ENCODE measurements at regions not wholly inside any gene's neighbourhood (a gene's known extent, or its start where the extent isn't known, plus 50 kb on each side); places are given as distances from the start of the nearest gene placed in this dataset.

- TF ChIP-seq USF2 (IDR thresholded peaks at IDR 0.05) (no peak), HES2 (IDR thresholded peaks at IDR 0.05) (peak; percentile 76), PHF8 (IDR thresholded peaks at IDR 0.05; ENCODE audit: borderline replicate concordance, low read depth) (no peak), EHMT2 (IDR thresholded peaks at IDR 0.05; ENCODE audit: low read depth) (no peak), ZNF302 (CRISPR knock-in tag; IDR thresholded peaks at IDR 0.05) (no peak), ZFP36 (IDR thresholded peaks at IDR 0.05; ENCODE audit: borderline replicate concordance, partially characterized antibody) (no peak), EP300 (IDR thresholded peaks at IDR 0.05) (peak; percentile 96 to 97; a peak in 4 of 5 replicates), SMC3 (IDR thresholded peaks at IDR 0.05) (peak; percentile 74), FOXS1 (CRISPR knock-in tag; IDR thresholded peaks at IDR 0.05) (no peak), TP53 (CRISPR knock-in tag; IDR thresholded peaks at IDR 0.05) (no peak), ELK1 (IDR thresholded peaks at IDR 0.05; ENCODE audit: low read depth, low read length) (no peak), RAD21 (conservative IDR thresholded peaks at IDR 0.05 in 1 of 2, IDR thresholded peaks at IDR 0.05 in 1 of 2) (peak; percentile 67 to 83), JUN (IDR thresholded peaks at IDR 0.05) (peak; percentile 97 to 98), HOXB13 (CRISPR knock-in tag; IDR thresholded peaks at IDR 0.05; ENCODE audit: low read depth) (no peak), BHLHE40 (IDR thresholded peaks at IDR 0.05; ENCODE audit: low read depth, low read length) (no peak), KDM5A (IDR thresholded peaks at IDR 0.05) (no peak), ESRRA (IDR thresholded peaks at IDR 0.05; ENCODE audit: borderline replicate concordance, low read length) (peak; percentile 76; the same call in 1 of the 2 replicates), CTCF (IDR thresholded peaks at IDR 0.05) (no peak), SREBF2 (IDR thresholded peaks at IDR 0.05) (no peak), POLR2A (IDR thresholded peaks at IDR 0.05; ENCODE audit: low read length) (no peak), CBX2 (IDR thresholded peaks at IDR 0.05; ENCODE audit: borderline replicate concordance, low read depth) (no peak), JUNB (IDR thresholded peaks at IDR 0.05) (peak; percentile 99)
Observed at GRCh38 chr1:218496561-218496960, 151.4 kb downstream of the TGFB2 start (continued).

- CTCF ChIA-PET: interaction anchor here (0.6 to 2.1 kb wide), 4 partner anchors 17 to 569 kb away, joined by 3 to 6 read pairs (median 4); no protein-coding TSS in a partner anchor
- Histone ChIP-seq H3K4me1 (peaks cover 44% of the 10 kb centered on the region), H3K4me2 (peak overlapping the region; percentile 80), H3K27ac (peak overlapping the region; percentile 92 to 93), H3K9me3 (peaks cover 5% of the 10 kb centered on the region; the same call in 1 of the 3 replicates), H3K4me3 (peak overlapping the region; percentile 27)
- DNase-seq (ENCODE audit: low read depth in 1 of 2, low spot score in 1 of 2) (peak in 1 of 2 experiments; percentile 92), FAIRE-seq (peak; percentile 90), ATAC-seq (peak; percentile 62 to 70)
- POLR2A ChIA-PET: interaction anchor here (0.7 to 3.9 kb wide), 7 partner anchors 10 to 208 kb away, joined by 4 to 28 read pairs (median 6); partner anchors contain the start of gene TGFB2
- under 1% methylated on average over 8 of the region's 8 CpGs for WGBS (ENCODE audit: missing lambda C conversion rate)
- TF ChIP-seq POLR2AphosphoS2 (conservative IDR thresholded peaks at IDR 0.05; ENCODE audit: low read length) (no peak), FOXS1 (CRISPR knock-in tag; IDR thresholded peaks at IDR 0.05) (peak; percentile 50; the same call in 1 of the 2 replicates), EP300 (IDR thresholded peaks at IDR 0.05) (peak; percentile 22 to 63; a peak in 2 of 5 replicates), GATA3 (IDR thresholded peaks at IDR 0.05; ENCODE audit: borderline replicate concordance) (peak; percentile 80), REST (IDR thresholded peaks at IDR 0.05) (no peak), RAD21 (conservative IDR thresholded peaks at IDR 0.05 in 1 of 2, IDR thresholded peaks at IDR 0.05 in 1 of 2) (peak in 1 of 2 experiments; percentile 37; a peak in 3 of 5 replicates), MAFK (IDR thresholded peaks at IDR 0.05; ENCODE audit: partially characterized antibody) (peak; percentile 26), ZFP36 (IDR thresholded peaks at IDR 0.05; ENCODE audit: borderline replicate concordance, partially characterized antibody) (peak; percentile 8), CBX2 (IDR thresholded peaks at IDR 0.05; ENCODE audit: borderline replicate concordance, low read depth) (no peak), RARB (CRISPR knock-in tag; IDR thresholded peaks at IDR 0.05) (peak; percentile 77; the same call in 1 of the 2 replicates), E2F6 (IDR thresholded peaks at IDR 0.05; ENCODE audit: borderline replicate concordance, low read depth) (no peak)
Observed at GRCh38 chr1:218498056-218498938, 153.2 kb downstream of the TGFB2 start.
